GM12892 (cell line): ENCODE measurements at regions not wholly inside any gene's neighbourhood (a gene's known extent, or its start where the extent isn't known, plus 50 kb on each side); places are given as distances from the start of the nearest gene placed in this dataset.

Source experiments
- POLR2AphosphoS5 ChIP-seq: IDR thresholded peaks from 2 replicates; pipeline ENCODE4 v1.6.1; 2011; ENCODE audit warnings: low read depth, low read length, control low read depth
- TAF1 ChIP-seq: IDR thresholded peaks from 2 replicates; pipeline ENCODE4 v1.6.1; 2011; ENCODE audit warnings: low read depth, mild to moderate bottlenecking, control low read depth, low read length, borderline replicate concordance

GRCh38 chr4:100103671-100104070, 86.6 kb downstream of the DDIT4L start:
- TF ChIP-seq POLR2AphosphoS5 (no peak), TAF1 (no peak)
